ENCODE measurements at regions not wholly inside any gene's neighbourhood (a gene's known extent, or its start where the extent isn't known, plus 50 kb on each side); places are given as distances from the start of the nearest gene placed in this dataset.

DNA sequence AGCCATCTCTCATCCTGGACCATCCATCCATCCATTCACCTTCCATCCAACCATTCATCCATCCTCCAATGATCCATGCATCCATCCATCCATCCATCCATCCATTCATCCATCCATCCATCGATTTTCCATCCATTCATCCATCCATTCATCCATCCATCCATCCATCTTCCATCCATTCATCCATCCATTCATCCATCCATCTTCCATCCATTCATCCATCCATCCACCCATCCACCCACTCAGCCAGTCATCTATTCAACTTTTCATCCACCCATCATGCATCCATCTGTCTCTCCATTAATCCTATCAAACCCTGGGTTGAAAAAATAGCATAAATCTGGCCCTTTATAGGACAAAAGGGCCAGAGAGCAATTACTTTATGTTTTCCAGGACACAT lies 158.3 kb upstream of the WSCD1 start:
- TF ChIP-seq, protein P1, sequence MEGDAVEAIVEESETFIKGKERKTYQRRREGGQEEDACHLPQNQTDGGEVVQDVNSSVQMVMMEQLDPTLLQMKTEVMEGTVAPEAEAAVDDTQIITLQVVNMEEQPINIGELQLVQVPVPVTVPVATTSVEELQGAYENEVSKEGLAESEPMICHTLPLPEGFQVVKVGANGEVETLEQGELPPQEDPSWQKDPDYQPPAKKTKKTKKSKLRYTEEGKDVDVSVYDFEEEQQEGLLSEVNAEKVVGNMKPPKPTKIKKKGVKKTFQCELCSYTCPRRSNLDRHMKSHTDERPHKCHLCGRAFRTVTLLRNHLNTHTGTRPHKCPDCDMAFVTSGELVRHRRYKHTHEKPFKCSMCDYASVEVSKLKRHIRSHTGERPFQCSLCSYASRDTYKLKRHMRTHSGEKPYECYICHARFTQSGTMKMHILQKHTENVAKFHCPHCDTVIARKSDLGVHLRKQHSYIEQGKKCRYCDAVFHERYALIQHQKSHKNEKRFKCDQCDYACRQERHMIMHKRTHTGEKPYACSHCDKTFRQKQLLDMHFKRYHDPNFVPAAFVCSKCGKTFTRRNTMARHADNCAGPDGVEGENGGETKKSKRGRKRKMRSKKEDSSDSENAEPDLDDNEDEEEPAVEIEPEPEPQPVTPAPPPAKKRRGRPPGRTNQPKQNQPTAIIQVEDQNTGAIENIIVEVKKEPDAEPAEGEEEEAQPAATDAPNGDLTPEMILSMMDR (IDR thresholded peaks at IDR 0.05; ENCODE audit: low read depth, low read length): no peak
- TF ChIP-seq POLR2A (IDR thresholded peaks at IDR 0.05; ENCODE audit: extremely low read depth, insufficient read length): no peak

Data from NB4 (cell line).